ENCODE measurements at regions not wholly inside any gene's neighbourhood (a gene's known extent, or its start where the extent isn't known, plus 50 kb on each side); places are given as distances from the start of the nearest gene placed in this dataset.
A peak's percentile ranks its signal among the peaks of the same experiment; 100 is the strongest.

GRCh38 chr2:19051203-19051831, 307.1 kb downstream of the OSR1 start:
- H3K36me3 ChIP-seq (replicated peaks in 1 of 2; ENCODE audit: control insufficient read depth in 1 of 2, insufficient read depth in 2 of 2, low read length in 2 of 2), result no peaks in the 10 kb centered on the region
- H3K79me2 ChIP-seq (ENCODE audit: insufficient read depth, low read length), result no peaks in the 10 kb centered on the region
- no peak overlapping the region for H3K4me3 ChIP-seq (replicated peaks in 1 of 3; ENCODE audit: insufficient read depth in 1 of 3, low read depth in 2 of 3, low read length in 3 of 3)
- H3K27ac ChIP-seq (ENCODE audit: extremely low read length, insufficient read depth, low read length), result no peak overlapping the region
- H2AFZ ChIP-seq (ENCODE audit: low read length), result no peak overlapping the region
- ChIA-PET POLR2A (no interaction called here), CTCF (ENCODE audit: low intra/inter-chr PET ratio, low total read pairs) (no interaction called here)
- 60% methylated on average over 5 of the region's 5 CpGs for WGBS (ENCODE audit: low lambda C conversion rate)
- intact Hi-C loops (cut with micrococcal nuclease; ENCODE audit: unreplicated experiment) (loop anchor here (1.0 to 10.0 kb wide), 2 partner anchors 167 to 301 kb away; no protein-coding TSS in a partner anchor), in situ Hi-C loops (cut with HindIII; ENCODE audit: extremely low pct_ligation_motif_present, low pct_unique_long_range_greater_than_20kb) (no loop called here)
- H4K20me1 ChIP-seq (ENCODE audit: insufficient read depth, low read length), result no peaks in the 10 kb centered on the region
- no peak overlapping the region for H3K4me2 ChIP-seq (ENCODE audit: low read depth, low read length)
- no peak overlapping the region for H3K9ac ChIP-seq (ENCODE audit: insufficient read depth, low read depth, low read length)
- no TSS peak for BruUV-seq (replicated peaks)
- ATAC-seq (peak; percentile 59), DNase-seq (ENCODE audit: low spot score) (no peak), FAIRE-seq (peak; percentile 12)
- TF ChIP-seq RBM22 (optimal IDR thresholded peaks at IDR 0.05; ENCODE audit: low read length) (no peak), MIER2 (CRISPR knock-in tag; IDR thresholded peaks at IDR 0.05) (no peak), RAD51 (IDR thresholded peaks at IDR 0.05; ENCODE audit: borderline replicate concordance) (peak; percentile 56; the same call in 1 of the 2 replicates), STAG1 (CRISPR knock-in tag; IDR thresholded peaks at IDR 0.05) (peak; percentile 5; the same call in 1 of the 2 replicates), GPN1 (CRISPR knock-in tag; IDR thresholded peaks at IDR 0.05; ENCODE audit: borderline replicate concordance) (no peak), USF2 (IDR thresholded peaks at IDR 0.05; ENCODE audit: low read depth, low read length) (0 out of 2 replicates have a peak, but pooled peaks have one; percentile 42), USF2 (CRISPR knock-in tag; IDR thresholded peaks at IDR 0.05; ENCODE audit: borderline replicate concordance) (no peak)
- peaks cover 26% of the 10 kb centered on the region for H3K4me1 ChIP-seq (ENCODE audit: insufficient read depth, low read length)
- no peaks in the 10 kb centered on the region for H3K9me3 ChIP-seq (ENCODE audit: low read length)
- H3K27me3 ChIP-seq (ENCODE audit: control insufficient read depth in 1 of 2, insufficient read depth in 2 of 2, low read length in 2 of 2), result no peaks in the 10 kb centered on the region
